Stomach (tissue), 4 donors: ENCODE measurements at regions not wholly inside any gene's neighbourhood (a gene's known extent, or its start where the extent isn't known, plus 50 kb on each side); places are given as distances from the start of the nearest gene placed in this dataset.

Experiments
- EP300 ChIP-seq: sonication (generic); formaldehyde crosslinking; IDR thresholded peaks from one replicate; pipeline ENCODE4 v1.6.1; 2017; ENCODE audit warnings: antibody characterized with exemption
- POLR2A ChIP-seq, 4 donors: fragments of 450-650 bp; IDR thresholded peaks; one replicate each; pipeline ENCODE4 v1.6.1; 2016; ENCODE audit warnings: antibody characterized with exemption in 4 of 4, control low read depth in 2 of 4, mild to moderate bottlenecking in 1 of 4, moderate library complexity in 1 of 4
- POLR2AphosphoS5 ChIP-seq, 3 donors: sonication (generic); formaldehyde crosslinking; IDR thresholded peaks; one replicate each; pipeline ENCODE4 v1.6.1; 2016; ENCODE audit warnings: antibody characterized with exemption in 3 of 3
- TF ChIP-seq, protein P1 (sequence below), 7 experiments: fragments of 450-650 bp in 4 of 7; fragments of 200-600 bp in 3 of 7; sonication (generic) in 3 of 7; IDR thresholded peaks; one replicate each; pipeline ENCODE4 v1.5.1; 2016 to 2019; ENCODE audit warnings: antibody characterized with exemption in 7 of 7, control low read depth in 2 of 7, mild to moderate bottlenecking in 1 of 7

DNA sequence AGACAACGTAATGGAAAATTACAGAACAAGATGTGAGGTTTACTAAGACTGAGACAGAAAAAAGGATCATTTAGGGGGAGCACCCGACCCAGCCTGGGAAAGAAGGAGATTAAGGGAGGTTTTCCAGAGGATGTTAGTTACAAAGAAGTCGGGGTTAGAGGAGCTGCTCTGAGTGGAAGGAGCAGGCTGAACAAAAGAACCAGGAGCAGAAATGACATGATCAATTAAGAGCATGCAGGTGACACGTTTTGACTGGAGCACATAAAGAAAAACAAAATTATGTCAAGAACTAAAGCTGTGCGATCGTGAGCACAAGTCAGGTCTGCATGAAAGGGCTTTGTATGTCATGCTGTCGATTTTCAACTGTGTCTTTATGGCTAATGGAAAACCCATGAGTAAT is 417.3 kb upstream of the MARCKS start:
- TF ChIP-seq POLR2A (IDR thresholded peaks at IDR 0.05) (no peak), POLR2AphosphoS5 (IDR thresholded peaks at IDR 0.05) (no peak), EP300 (no peak)
- TF ChIP-seq, protein P1, sequence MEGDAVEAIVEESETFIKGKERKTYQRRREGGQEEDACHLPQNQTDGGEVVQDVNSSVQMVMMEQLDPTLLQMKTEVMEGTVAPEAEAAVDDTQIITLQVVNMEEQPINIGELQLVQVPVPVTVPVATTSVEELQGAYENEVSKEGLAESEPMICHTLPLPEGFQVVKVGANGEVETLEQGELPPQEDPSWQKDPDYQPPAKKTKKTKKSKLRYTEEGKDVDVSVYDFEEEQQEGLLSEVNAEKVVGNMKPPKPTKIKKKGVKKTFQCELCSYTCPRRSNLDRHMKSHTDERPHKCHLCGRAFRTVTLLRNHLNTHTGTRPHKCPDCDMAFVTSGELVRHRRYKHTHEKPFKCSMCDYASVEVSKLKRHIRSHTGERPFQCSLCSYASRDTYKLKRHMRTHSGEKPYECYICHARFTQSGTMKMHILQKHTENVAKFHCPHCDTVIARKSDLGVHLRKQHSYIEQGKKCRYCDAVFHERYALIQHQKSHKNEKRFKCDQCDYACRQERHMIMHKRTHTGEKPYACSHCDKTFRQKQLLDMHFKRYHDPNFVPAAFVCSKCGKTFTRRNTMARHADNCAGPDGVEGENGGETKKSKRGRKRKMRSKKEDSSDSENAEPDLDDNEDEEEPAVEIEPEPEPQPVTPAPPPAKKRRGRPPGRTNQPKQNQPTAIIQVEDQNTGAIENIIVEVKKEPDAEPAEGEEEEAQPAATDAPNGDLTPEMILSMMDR (IDR thresholded peaks at IDR 0.05): no peak
